Neuronal stem cell (in vitro differentiated cells): ENCODE measurements at regions not wholly inside any gene's neighbourhood (a gene's known extent, or its start where the extent isn't known, plus 50 kb on each side); places are given as distances from the start of the nearest gene placed in this dataset.
A peak's percentile ranks its signal among the peaks of the same experiment; 100 is the strongest.

Experiments used
- DNase-seq: peaks from one replicate; pipeline ENCODE4 v3.0.0-alpha.2; 2013; ENCODE audit warnings: low spot score
- H2AFZ ChIP-seq: one replicate; pipeline ENCODE4 v1.6.1; 2013; ENCODE audit warnings: mild to moderate bottlenecking, low read length, inconsistent platforms
- H2AK5ac ChIP-seq: 2 replicates; pipeline ENCODE4 v1.6.1; 2013; ENCODE audit warnings: low read depth, mild to moderate bottlenecking, inconsistent platforms, low read length, moderate library complexity, mixed read lengths
- H2BK120ac ChIP-seq: 2 replicates; pipeline ENCODE4 v1.6.1; 2013; ENCODE audit warnings: low read depth, mild to moderate bottlenecking, inconsistent platforms, low read length, moderate library complexity, mixed read lengths
- H2BK12ac ChIP-seq: one replicate; pipeline ENCODE4 v1.6.1; 2013; ENCODE audit warnings: low read length, inconsistent platforms
- H2BK15ac ChIP-seq: 2 replicates; pipeline ENCODE4 v1.6.1; 2013; ENCODE audit warnings: mild to moderate bottlenecking, low read length, inconsistent platforms, mixed read lengths
- H2BK5ac ChIP-seq: one replicate; pipeline ENCODE4 v1.6.1; 2013; ENCODE audit warnings: inconsistent platforms, mild to moderate bottlenecking, low read length, moderate library complexity
- H3K14ac ChIP-seq: one replicate; pipeline ENCODE4 v1.6.1; 2013; ENCODE audit warnings: low read length, inconsistent platforms
- H3K18ac ChIP-seq: 2 replicates; pipeline ENCODE4 v1.6.1; 2013; ENCODE audit warnings: low read length, inconsistent platforms
- H3K23ac ChIP-seq: 2 replicates; pipeline ENCODE4 v1.6.1; 2013; ENCODE audit warnings: low read depth, mild to moderate bottlenecking, mixed read lengths, low read length, inconsistent platforms; ENCODE audit not compliant: poor library complexity
- H3K27ac ChIP-seq: replicated peaks from 3 replicates; pipeline ENCODE4 v1.5.1; 2013; ENCODE audit warnings: low read length, inconsistent platforms
- H3K27me3 ChIP-seq, 3 experiments: 2 replicates each; pipeline ENCODE4 v1.6.1; 2013; ENCODE audit warnings: low read length in 3 of 3, mild to moderate bottlenecking in 2 of 3, inconsistent platforms in 1 of 3, low read depth in 1 of 3, mixed read lengths in 1 of 3, moderate library complexity in 1 of 3; ENCODE audit not compliant: control insufficient read depth in 3 of 3, insufficient read depth in 3 of 3
- H3K36me3 ChIP-seq, 2 donors: replicated peaks in 1 of 2; 2 replicates each; pipeline ENCODE4 v1.6.1; 2013; ENCODE audit warnings: low read length in 2 of 2; ENCODE audit not compliant: control insufficient read depth in 2 of 2, insufficient read depth in 2 of 2
- H3K4ac ChIP-seq: 2 replicates; pipeline ENCODE4 v1.6.1; 2013; ENCODE audit warnings: inconsistent platforms, mild to moderate bottlenecking, low read length, moderate library complexity
- H3K4me1 ChIP-seq, 2 donors: 1 replicate in 1 of 2; 2 replicates in 1 of 2; pipeline ENCODE4 v1.6.1; 2013; ENCODE audit warnings: low read length in 2 of 2, low read depth in 1 of 2; ENCODE audit not compliant: control insufficient read depth in 2 of 2, insufficient read depth in 1 of 2
- H3K4me2 ChIP-seq: one replicate; pipeline ENCODE4 v1.6.1; 2013; ENCODE audit warnings: mild to moderate bottlenecking, low read length, inconsistent platforms; ENCODE audit not compliant: insufficient read depth, poor library complexity, severe bottlenecking
- H3K4me3 ChIP-seq, 2 donors: 2 replicates each; pipeline ENCODE4 v1.5.1; 2013; ENCODE audit warnings: low read length in 2 of 2, mild to moderate bottlenecking in 2 of 2, inconsistent platforms in 1 of 2, moderate library complexity in 1 of 2
- H3K79me1 ChIP-seq: one replicate; pipeline ENCODE4 v1.6.1; 2013; ENCODE audit warnings: low read depth, mild to moderate bottlenecking, inconsistent platforms, low read length, moderate library complexity
- H3K9ac ChIP-seq: one replicate; pipeline ENCODE4 v1.6.1; 2013; ENCODE audit warnings: mild to moderate bottlenecking, low read depth, low read length, inconsistent platforms; ENCODE audit not compliant: poor library complexity
- H3K9me3 ChIP-seq, 2 donors: replicated peaks in 1 of 2; 2 replicates each; pipeline versions ENCODE3 to v1.6.1; 2013; ENCODE audit warnings: low read length in 2 of 2, mild to moderate bottlenecking in 2 of 2, inconsistent platforms in 1 of 2, low read depth in 1 of 2, mixed read lengths in 1 of 2, moderate library complexity in 1 of 2; ENCODE audit not compliant: control insufficient read depth in 2 of 2, insufficient read depth in 1 of 2
- H4K8ac ChIP-seq: one replicate; pipeline ENCODE4 v1.6.1; 2013; ENCODE audit warnings: low read depth, mild to moderate bottlenecking, inconsistent platforms, low read length, moderate library complexity
- H4K91ac ChIP-seq: one replicate; pipeline ENCODE4 v1.6.1; 2013; ENCODE audit warnings: low read length, low read depth, mild to moderate bottlenecking, inconsistent platforms; ENCODE audit not compliant: poor library complexity
- WGBS, 2 donors: extraction: QIAGEN DNeasy Blood & Tissue Kit; methylation state at CpG; one replicate each; pipeline ENCODE4 v1.1.7; 2013; ENCODE audit warnings: missing lambda C conversion rate in 2 of 2, mixed read lengths in 1 of 2; ENCODE audit not compliant: insufficient read length in 2 of 2, insufficient replicate concordance in 1 of 2; ENCODE audit errors: extremely low coverage in 2 of 2; 5-methylcytosine and 5-hydroxymethylcytosine counted together

DNA sequence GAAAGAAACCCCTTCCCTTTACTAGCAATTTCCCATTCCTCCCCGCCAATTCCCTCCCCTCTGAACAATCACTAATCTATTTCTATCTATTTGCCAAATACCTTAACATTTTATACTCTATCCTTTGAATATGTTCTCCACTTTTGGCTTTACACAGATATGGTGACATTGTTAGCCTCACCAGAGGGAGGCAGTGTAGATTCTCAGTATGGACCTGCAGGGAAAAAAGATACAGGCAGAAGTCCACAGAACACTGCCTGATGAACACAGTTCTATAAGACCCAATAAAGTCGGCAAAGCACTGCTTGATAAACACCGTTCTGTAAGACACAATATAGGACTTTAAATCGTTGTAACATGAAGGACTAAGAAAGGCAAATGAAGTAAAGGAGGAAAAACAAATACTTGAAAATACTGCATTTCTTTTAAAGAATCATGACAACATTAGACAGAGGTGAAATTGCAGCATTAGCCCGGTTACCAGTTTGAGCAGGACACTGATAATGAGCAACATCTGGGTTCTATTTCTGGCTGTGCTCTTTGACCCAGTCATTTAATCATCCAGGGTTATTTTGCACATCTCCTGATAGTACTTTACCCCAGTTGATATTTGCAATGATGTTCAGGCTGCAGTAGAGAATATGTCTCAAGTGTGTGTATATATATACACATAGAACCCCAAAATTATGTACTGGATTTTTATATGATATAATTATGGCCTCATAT is 296.8 kb downstream of the UTRN start:
- Histone ChIP-seq H3K27me3 (no peaks in the 10 kb centered on the region), H2AFZ (no peak overlapping the region), H2BK15ac (no peak overlapping the region), H2BK120ac (no peak overlapping the region), H3K36me3 (peaks cover 4 to 21% of the 10 kb centered on the region in 2 donors), H4K91ac (no peak overlapping the region), H3K14ac (no peak overlapping the region), H3K4me2 (no peak overlapping the region), H3K18ac (no peak overlapping the region), H3K27ac (no peak overlapping the region), H3K4me1 (peaks cover 1 to 6% of the 10 kb centered on the region in 2 donors), H3K79me1 (no peaks in the 10 kb centered on the region), H4K8ac (no peak overlapping the region), H3K4ac (no peak overlapping the region), H3K9me3 (no peaks in the 10 kb centered on the region), H3K4me3 (no peak overlapping the region), H2AK5ac (no peak overlapping the region), H3K9ac (no peak overlapping the region), H2BK5ac (no peak overlapping the region), H3K23ac (no peak overlapping the region), H2BK12ac (no peak overlapping the region)
- DNase-seq = peak; percentile 11
- WGBS, 2 donors = 100% methylated on average over 1 of the region's 5 CpGs; no CpG with 5 or more reads in 1 of the 2 donors

DNA sequence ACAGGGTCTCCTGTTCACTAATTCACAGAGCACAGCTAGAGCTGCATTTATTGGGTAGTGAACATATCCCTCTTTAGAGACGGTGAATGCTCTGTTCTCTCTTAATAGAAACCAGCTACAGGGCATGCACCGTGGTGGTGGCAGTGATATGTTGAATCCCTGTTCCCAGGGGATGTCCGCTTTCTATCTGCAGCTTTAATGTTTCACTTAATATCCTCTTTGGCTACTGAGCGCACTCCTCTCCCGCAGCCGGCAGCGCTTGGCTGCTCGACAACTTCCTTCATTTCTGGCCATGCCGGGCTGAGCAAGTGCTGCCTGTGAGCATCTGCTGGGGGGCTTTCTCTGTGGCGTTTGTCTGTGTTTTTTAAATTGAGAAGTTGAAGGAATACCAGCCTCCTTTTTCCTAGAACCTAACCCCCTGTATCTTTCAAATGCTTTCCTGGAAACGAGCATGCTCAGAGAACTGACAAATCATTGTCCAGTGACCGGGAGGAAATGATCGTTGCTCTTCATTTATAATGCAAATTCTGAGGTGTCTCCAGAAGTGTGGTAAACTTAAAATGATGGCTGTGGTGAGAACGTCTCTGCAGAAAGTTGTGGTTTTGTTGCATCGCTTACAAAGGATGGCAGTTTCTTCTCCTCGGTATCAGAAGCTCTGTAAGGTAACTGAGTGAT is 297.9 kb downstream of the UTRN start:
- Histone ChIP-seq H3K23ac (no peak overlapping the region), H3K18ac (no peak overlapping the region), H3K79me1 (no peaks in the 10 kb centered on the region), H3K14ac (no peak overlapping the region), H3K27me3 (no peaks in the 10 kb centered on the region), H3K4me3 (peak overlapping the region in 1 of 2 donors; percentile 29), H3K4me1 (peaks cover 1 to 6% of the 10 kb centered on the region in 2 donors), H2BK5ac (no peak overlapping the region), H3K27ac (no peak overlapping the region), H2BK12ac (no peak overlapping the region), H3K9me3 (no peaks in the 10 kb centered on the region), H4K91ac (no peak overlapping the region), H3K4ac (no peak overlapping the region), H2BK120ac (no peak overlapping the region), H3K9ac (no peak overlapping the region), H3K4me2 (no peak overlapping the region), H4K8ac (no peak overlapping the region), H2AK5ac (no peak overlapping the region), H2BK15ac (no peak overlapping the region), H2AFZ (peak overlapping the region; percentile 78), H3K36me3 (peaks cover 4 to 10% of the 10 kb centered on the region in 2 donors)
- WGBS, 2 donors = no CpG with 5 or more reads among the region's 16 CpGs
- no peak for DNase-seq

GRCh38 chr6:144583614-144583954 is 298.4 kb downstream of the UTRN start:
- H3K4me2 ChIP-seq = no peak overlapping the region
- H3K9me3 ChIP-seq = no peaks in the 10 kb centered on the region
- no peak for DNase-seq
- no CpG with 5 or more reads among the region's 1 CpG for WGBS, 2 donors
- peak overlapping the region in 1 of 2 donors; percentile 29 for H3K4me3 ChIP-seq
- H2AK5ac ChIP-seq = no peak overlapping the region
- H3K9ac ChIP-seq = no peak overlapping the region
- H3K27ac ChIP-seq = no peak overlapping the region
- peaks cover 4 to 5% of the 10 kb centered on the region in 2 donors for H3K36me3 ChIP-seq
- H4K91ac ChIP-seq = no peak overlapping the region
- H2BK15ac ChIP-seq = no peak overlapping the region
- peak overlapping the region; percentile 78 for H2AFZ ChIP-seq
- H3K14ac ChIP-seq = no peak overlapping the region
- H4K8ac ChIP-seq = no peak overlapping the region
- H3K18ac ChIP-seq = no peak overlapping the region
- H2BK5ac ChIP-seq = no peak overlapping the region
- H2BK120ac ChIP-seq = no peak overlapping the region
- no peak overlapping the region for H3K4ac ChIP-seq
- H3K23ac ChIP-seq = no peak overlapping the region
- H3K4me1 ChIP-seq = peaks cover 1 to 6% of the 10 kb centered on the region in 2 donors
- H3K27me3 ChIP-seq = no peaks in the 10 kb centered on the region
- H3K79me1 ChIP-seq = no peaks in the 10 kb centered on the region
- H2BK12ac ChIP-seq = no peak overlapping the region

GRCh38 chr6:144585217-144585814 is 300.2 kb downstream of the UTRN start:
- Histone ChIP-seq H3K4me3 (no peak overlapping the region), H3K27ac (no peak overlapping the region), H3K4me1 (peaks cover 1 to 6% of the 10 kb centered on the region in 2 donors)

More at GRCh38 chr6:144585217-144585814, 300.2 kb downstream of the UTRN start:
- peaks cover 0 to 3% of the 10 kb centered on the region in 2 donors for H3K36me3 ChIP-seq
- no peak overlapping the region for H2AFZ ChIP-seq
- no peak overlapping the region for H2BK12ac ChIP-seq
- no peak overlapping the region for H3K4me2 ChIP-seq
- H2AK5ac ChIP-seq = no peak overlapping the region
- H2BK120ac ChIP-seq = no peak overlapping the region
- no peak overlapping the region for H3K4ac ChIP-seq
- no peak overlapping the region for H4K8ac ChIP-seq
- H3K27me3 ChIP-seq = no peaks in the 10 kb centered on the region
- no peak overlapping the region for H3K14ac ChIP-seq
- H2BK15ac ChIP-seq = no peak overlapping the region
- no CpG with 5 or more reads among the region's 3 CpGs for WGBS, 2 donors
- H3K9ac ChIP-seq = no peak overlapping the region
- peak; percentile 35 for DNase-seq
- no peak overlapping the region for H3K23ac ChIP-seq
- no peak overlapping the region for H2BK5ac ChIP-seq
- H4K91ac ChIP-seq = no peak overlapping the region
- H3K79me1 ChIP-seq = no peaks in the 10 kb centered on the region
- no peaks in the 10 kb centered on the region for H3K9me3 ChIP-seq
- H3K18ac ChIP-seq = no peak overlapping the region
